NCI-H1092 (cell line): ENCODE measurements at regions not wholly inside any gene's neighbourhood (a gene's known extent, or its start where the extent isn't known, plus 50 kb on each side); places are given as distances from the start of the nearest gene placed in this dataset.

Source experiments
- DNase-seq: peaks from one replicate; lab custom pipeline; 2025; lab: John Stamatoyannopoulos, UW

GRCh38 chr21:16072737-16073136 lies 343.0 kb downstream of the USP25 start:
- no peak for DNase-seq

- DNase-seq, result no peak
Observed at GRCh38 chr21:16073586-16073985, 343.8 kb downstream of the USP25 start.

GRCh38 chr21:16074950-16075489 lies 345.2 kb downstream of the USP25 start:
- DNase-seq, result no peak

GRCh38 chr21:16075649-16076282 lies 346.0 kb downstream of the USP25 start:
- no peak for DNase-seq

GRCh38 chr21:16076465-16076864 lies 346.7 kb downstream of the USP25 start:
- DNase-seq, result no peak

GRCh38 chr21:16078382-16078781 lies 348.6 kb downstream of the USP25 start:
- DNase-seq, result no peak

GRCh38 chr21:16079830-16080229 lies 350.0 kb downstream of the USP25 start:
- no peak for DNase-seq

- no peak for DNase-seq
Observed at GRCh38 chr21:16081304-16081703, 351.5 kb downstream of the USP25 start.

- no peak for DNase-seq
Observed at GRCh38 chr21:16082038-16082816, 352.4 kb downstream of the USP25 start.

- no peak for DNase-seq
Observed at GRCh38 chr21:16084776-16085364, 355.1 kb downstream of the USP25 start.

- DNase-seq, result no peak
Observed at GRCh38 chr21:16085421-16085820, 355.6 kb downstream of the USP25 start.

- DNase-seq, result no peak
Observed at GRCh38 chr21:16086121-16086520, 356.3 kb downstream of the USP25 start.

GRCh38 chr21:16086936-16087335 lies 357.2 kb downstream of the USP25 start:
- no peak for DNase-seq

GRCh38 chr21:16087523-16087922 lies 357.7 kb downstream of the USP25 start:
- no peak for DNase-seq

GRCh38 chr21:16088056-16088455 lies 358.3 kb downstream of the USP25 start:
- DNase-seq, result no peak

- DNase-seq, result no peak
Observed at GRCh38 chr21:16095005-16095404, 365.2 kb downstream of the USP25 start.

- DNase-seq, result no peak
Observed at GRCh38 chr21:16096988-16097387, 367.2 kb downstream of the USP25 start.

GRCh38 chr21:16102113-16102512 lies 372.3 kb downstream of the USP25 start:
- DNase-seq, result no peak

- no peak for DNase-seq
Observed at GRCh38 chr21:16108561-16109075, 378.8 kb downstream of the USP25 start.

- DNase-seq, result no peak
Observed at GRCh38 chr21:16113052-16113715, 383.4 kb downstream of the USP25 start.

- no peak for DNase-seq
Observed at GRCh38 chr21:16115461-16115860, 385.7 kb downstream of the USP25 start.

- DNase-seq, result no peak
Observed at GRCh38 chr21:16116069-16116468, 386.3 kb downstream of the USP25 start.
